ENCODE measurements at regions not wholly inside any gene's neighbourhood (a gene's known extent, or its start where the extent isn't known, plus 50 kb on each side); places are given as distances from the start of the nearest gene placed in this dataset.

DNA sequence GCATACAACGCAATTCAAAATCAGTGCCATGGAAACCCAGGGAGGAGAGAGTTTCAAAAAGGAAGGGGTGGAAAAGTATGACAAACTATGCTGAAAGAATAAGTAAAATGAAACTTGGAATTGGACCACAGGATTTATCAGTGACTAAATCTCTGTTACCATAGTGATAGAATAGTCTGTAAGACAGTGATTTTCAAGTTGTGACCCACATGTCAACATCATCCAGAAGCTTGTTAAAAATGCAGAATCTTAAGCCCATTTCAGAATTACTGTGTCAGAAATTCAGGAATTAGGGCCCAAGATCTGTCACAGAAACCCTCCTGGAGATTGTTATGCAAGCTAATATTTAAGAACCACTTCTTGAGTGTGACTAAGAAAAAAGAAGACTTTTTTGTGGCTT lies 417.7 kb upstream of the JAG1 start:
- TF ChIP-seq CTCF (IDR thresholded peaks at IDR 0.05) = no peak
- TF ChIP-seq SIN3A (IDR thresholded peaks at IDR 0.05; ENCODE audit: borderline replicate concordance, insufficient read depth, low read depth, low read length) = no peak
- no peak for TF ChIP-seq TCF7L2 (IDR thresholded peaks at IDR 0.05; ENCODE audit: low read depth, low read length)
- TF ChIP-seq POLR2AphosphoS5 (IDR thresholded peaks at IDR 0.05; ENCODE audit: low read depth, low read length) = no peak
- TF ChIP-seq REST (IDR thresholded peaks at IDR 0.05; ENCODE audit: insufficient read depth in 1 of 2, low read depth in 2 of 2, low read length in 1 of 2) = no peak

Measured in Panc1 (cell line).